Adrenal gland (tissue), 5 donors: ENCODE measurements at regions not wholly inside any gene's neighbourhood (a gene's known extent, or its start where the extent isn't known, plus 50 kb on each side); places are given as distances from the start of the nearest gene placed in this dataset.
"Not testable (repeated sequence)": the region's sequence is repeated elsewhere in the genome, so short reads cannot be mapped to it uniquely, and the experiment has no call there.

ENCODE experiments used
- CTCF ChIP-seq, 6 experiments: fragments of 450-650 bp in 4 of 6; fragments of 200-600 bp in 2 of 6; sonication (generic) in 1 of 6; IDR thresholded peaks; 1 replicate in 5 of 6; 2 replicates in 1 of 6; pipeline versions ENCODE4 v1.5.1 to v1.8.0; 2016 to 2021; ENCODE audit warnings: antibody characterized with exemption in 6 of 6, mild to moderate bottlenecking in 2 of 6, moderate library complexity in 1 of 6
- POLR2A ChIP-seq, 2 donors: fragments of 450-650 bp; IDR thresholded peaks; one replicate each; pipeline ENCODE4 v1.6.1; 2017; ENCODE audit warnings: antibody characterized with exemption in 2 of 2, mild to moderate bottlenecking in 2 of 2, moderate library complexity in 1 of 2
- donor health status: DM: no; HTN: no; CAD: no.

DNA sequence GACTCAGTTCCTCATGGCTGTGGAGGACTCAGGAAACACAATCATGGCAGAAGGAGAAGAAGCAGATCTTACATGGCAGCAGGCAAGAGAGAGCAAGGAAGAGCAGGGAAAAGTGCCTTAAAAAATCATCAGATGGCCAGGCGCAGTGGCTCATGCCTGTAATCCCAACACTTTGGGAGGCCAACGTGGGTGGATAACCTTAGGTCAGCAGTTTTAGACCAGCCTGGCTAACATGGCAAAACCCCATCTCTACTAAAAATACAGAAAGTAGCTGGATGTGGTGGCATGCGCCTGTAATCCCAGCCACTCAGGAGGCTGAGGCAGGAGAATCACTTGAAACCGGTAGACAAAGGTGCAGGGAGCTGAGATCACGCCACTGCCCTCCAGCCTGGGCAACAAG is 664.6 kb downstream of the DTWD2 start:
- TF ChIP-seq POLR2A, CTCF (IDR thresholded peaks at IDR 0.05): not testable (repeated sequence)
